ENCODE measurements at regions not wholly inside any gene's neighbourhood (a gene's known extent, or its start where the extent isn't known, plus 50 kb on each side); places are given as distances from the start of the nearest gene placed in this dataset.
"Not testable (repeated sequence)": the region's sequence is repeated elsewhere in the genome, so short reads cannot be mapped to it uniquely, and the experiment has no call there.

DNA sequence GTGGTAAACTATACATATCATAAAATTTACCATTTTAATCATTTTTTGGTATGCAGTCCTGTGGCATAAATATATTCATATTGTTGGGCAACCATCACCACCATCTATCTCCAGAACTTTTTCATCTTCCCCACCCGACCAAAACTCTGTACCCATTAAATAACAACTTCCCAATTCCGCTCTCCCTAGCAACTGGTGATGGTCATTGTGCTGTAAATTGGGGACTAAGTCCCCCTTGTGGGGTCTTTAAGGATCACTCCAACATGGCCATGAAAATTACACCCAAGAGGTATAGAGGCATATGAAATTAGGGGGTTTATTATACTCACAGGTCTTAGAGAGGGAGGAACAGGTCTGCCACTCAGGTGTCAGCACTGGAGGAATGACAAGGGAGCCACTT is 57.4 kb upstream of the NKD1 start:
- no peak overlapping the region for H3K27ac ChIP-seq
- H3K36me3 ChIP-seq = no peaks in the 10 kb centered on the region
- no peaks in the 10 kb centered on the region for H3K27me3 ChIP-seq (replicated peaks; ENCODE audit: insufficient read depth)
- TF ChIP-seq CTCF (IDR thresholded peaks at IDR 0.05) = no peak
- DNase-seq (ENCODE audit: low spot score) (no peak), ATAC-seq (ENCODE audit: insufficient number of reproducible peaks, low FRiP score, low read depth) (no peak)
- peaks cover under 1% of the 10 kb centered on the region for H3K9me3 ChIP-seq
- H3K4me3 ChIP-seq = no peak overlapping the region
- no peaks in the 10 kb centered on the region for H3K4me1 ChIP-seq (ENCODE audit: control insufficient read depth in 1 of 2, low read depth in 2 of 2)

DNA sequence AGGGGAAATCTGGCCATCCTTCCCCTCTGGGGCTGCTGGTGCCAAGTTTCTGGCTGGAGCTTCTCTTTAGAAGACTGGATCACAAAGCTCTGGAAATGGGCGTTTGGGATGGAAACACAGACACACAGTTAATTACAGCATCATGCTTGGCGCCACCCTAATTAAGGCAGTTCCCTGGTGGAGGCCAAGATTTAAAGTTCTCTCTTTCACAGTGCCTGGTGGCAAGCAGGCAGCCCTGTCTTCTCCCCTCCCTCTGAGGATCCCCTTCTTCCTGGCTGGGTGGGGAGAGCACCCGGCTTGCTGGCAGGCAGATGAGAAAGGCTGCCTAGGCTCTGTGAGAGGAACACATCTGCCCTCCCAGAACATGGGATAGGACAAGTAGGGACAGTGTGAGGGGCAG is 59.0 kb upstream of the NKD1 start:
- H3K27ac ChIP-seq = no peak overlapping the region
- ATAC-seq (ENCODE audit: insufficient number of reproducible peaks, low FRiP score, low read depth) (no peak), DNase-seq (ENCODE audit: low spot score) (no peak)
- H3K27me3 ChIP-seq (replicated peaks; ENCODE audit: insufficient read depth) = no peaks in the 10 kb centered on the region
- no peaks in the 10 kb centered on the region for H3K4me1 ChIP-seq (ENCODE audit: control insufficient read depth in 1 of 2, low read depth in 2 of 2)
- H3K9me3 ChIP-seq = peaks cover 2% of the 10 kb centered on the region
- H3K4me3 ChIP-seq = no peak overlapping the region
- no peak for TF ChIP-seq CTCF (IDR thresholded peaks at IDR 0.05)
- H3K36me3 ChIP-seq = no peaks in the 10 kb centered on the region

GRCh38 chr16:50487528-50487927 is 60.7 kb upstream of the NKD1 start:
- ATAC-seq (ENCODE audit: insufficient number of reproducible peaks, low FRiP score, low read depth) = no peak
- no peak overlapping the region for H3K27ac ChIP-seq
- no peak for TF ChIP-seq CTCF (IDR thresholded peaks at IDR 0.05)
- peaks cover 2% of the 10 kb centered on the region for H3K9me3 ChIP-seq
- H3K4me1 ChIP-seq (ENCODE audit: control insufficient read depth in 1 of 2, low read depth in 2 of 2) = no peaks in the 10 kb centered on the region
- no peak overlapping the region for H3K4me3 ChIP-seq
- H3K27me3 ChIP-seq (replicated peaks; ENCODE audit: insufficient read depth) = no peaks in the 10 kb centered on the region
- no peaks in the 10 kb centered on the region for H3K36me3 ChIP-seq
- DNase-seq (ENCODE audit: low spot score) = no peak

DNA sequence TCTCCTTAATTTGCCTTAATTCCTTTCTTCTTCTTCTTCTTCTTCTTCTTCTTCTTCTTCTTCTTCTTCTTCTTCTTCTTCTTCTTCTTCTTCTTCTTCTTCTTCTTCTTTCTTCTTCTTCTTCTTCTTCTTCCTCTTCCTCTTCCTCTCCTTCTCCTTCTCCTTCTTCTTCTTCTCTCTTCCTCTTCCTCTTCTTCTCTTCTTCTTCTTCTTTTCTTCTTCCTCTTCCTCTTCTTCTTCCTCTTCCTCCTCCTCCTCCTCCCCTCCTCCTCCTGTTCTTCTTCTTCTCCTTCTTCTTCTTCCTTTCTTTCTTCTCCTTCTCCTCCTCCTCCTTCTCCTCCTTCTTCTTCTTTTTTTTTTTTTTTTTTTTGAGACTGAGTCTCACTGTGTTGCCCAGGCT is 62.0 kb upstream of the NKD1 start:
- H3K4me1 ChIP-seq (ENCODE audit: control insufficient read depth in 1 of 2, low read depth in 2 of 2); H3K36me3 ChIP-seq; DNase-seq (ENCODE audit: low spot score); H3K4me3 ChIP-seq; ATAC-seq (ENCODE audit: insufficient number of reproducible peaks, low FRiP score, low read depth); H3K27me3 ChIP-seq (replicated peaks; ENCODE audit: insufficient read depth); H3K27ac ChIP-seq; H3K9me3 ChIP-seq: not testable (repeated sequence)

GRCh38 chr16:50485232-50485631 is 63.0 kb upstream of the NKD1 start:
- ATAC-seq (ENCODE audit: insufficient number of reproducible peaks, low FRiP score, low read depth) = no peak

More at GRCh38 chr16:50485232-50485631, 63.0 kb upstream of the NKD1 start:
- Histone ChIP-seq H3K9me3 (peaks cover 2% of the 10 kb centered on the region), H3K4me1 (ENCODE audit: control insufficient read depth in 1 of 2, low read depth in 2 of 2) (no peaks in the 10 kb centered on the region), H3K27ac (no peak overlapping the region), H3K4me3 (no peak overlapping the region), H3K27me3 (replicated peaks; ENCODE audit: insufficient read depth) (no peaks in the 10 kb centered on the region), H3K36me3 (no peaks in the 10 kb centered on the region)
- TF ChIP-seq CTCF (IDR thresholded peaks at IDR 0.05) = no peak
- no peak for DNase-seq (ENCODE audit: low spot score)

Measured in thoracic aorta (tissue), 2 donors.